ENCODE measurements at regions not wholly inside any gene's neighbourhood (a gene's known extent, or its start where the extent isn't known, plus 50 kb on each side); places are given as distances from the start of the nearest gene placed in this dataset.
"Not testable (repeated sequence)": the region's sequence is repeated elsewhere in the genome, so short reads cannot be mapped to it uniquely, and the experiment has no call there.

DNA sequence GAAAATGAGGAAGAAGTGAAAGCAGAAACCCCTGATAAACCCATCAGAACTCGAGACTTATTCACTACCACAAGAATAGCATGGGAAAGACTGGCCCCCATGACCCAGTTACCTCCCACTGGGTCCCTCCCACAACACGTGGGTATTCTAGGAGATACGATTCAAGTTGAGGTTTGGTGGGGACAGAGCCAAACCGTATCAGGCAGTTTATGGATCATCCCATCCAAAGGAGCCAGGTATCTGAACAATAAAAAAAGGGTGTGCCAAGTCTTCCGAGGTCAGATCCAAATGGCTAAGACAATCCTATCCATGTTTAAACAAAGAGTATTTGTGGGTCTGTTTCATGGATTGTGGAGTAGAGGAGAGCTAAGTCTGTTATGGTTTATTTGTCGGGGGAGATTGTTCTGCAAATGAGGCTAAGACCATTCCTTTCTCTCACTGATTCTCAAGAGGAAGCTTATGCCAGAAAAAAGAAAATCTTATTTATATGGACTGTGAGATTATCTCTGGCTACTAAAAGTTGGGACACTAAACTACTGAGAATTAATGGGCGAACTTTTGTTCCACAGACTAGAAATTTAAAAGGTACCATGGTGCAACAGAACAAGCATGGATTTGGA lies 203.7 kb downstream of the IPMK start:
- DNase-seq (ENCODE audit: low read depth) = peak; percentile 31
- H3K4me3 ChIP-seq (ENCODE audit: low read depth, low read length) = no peak overlapping the region
- TF ChIP-seq, protein P1, sequence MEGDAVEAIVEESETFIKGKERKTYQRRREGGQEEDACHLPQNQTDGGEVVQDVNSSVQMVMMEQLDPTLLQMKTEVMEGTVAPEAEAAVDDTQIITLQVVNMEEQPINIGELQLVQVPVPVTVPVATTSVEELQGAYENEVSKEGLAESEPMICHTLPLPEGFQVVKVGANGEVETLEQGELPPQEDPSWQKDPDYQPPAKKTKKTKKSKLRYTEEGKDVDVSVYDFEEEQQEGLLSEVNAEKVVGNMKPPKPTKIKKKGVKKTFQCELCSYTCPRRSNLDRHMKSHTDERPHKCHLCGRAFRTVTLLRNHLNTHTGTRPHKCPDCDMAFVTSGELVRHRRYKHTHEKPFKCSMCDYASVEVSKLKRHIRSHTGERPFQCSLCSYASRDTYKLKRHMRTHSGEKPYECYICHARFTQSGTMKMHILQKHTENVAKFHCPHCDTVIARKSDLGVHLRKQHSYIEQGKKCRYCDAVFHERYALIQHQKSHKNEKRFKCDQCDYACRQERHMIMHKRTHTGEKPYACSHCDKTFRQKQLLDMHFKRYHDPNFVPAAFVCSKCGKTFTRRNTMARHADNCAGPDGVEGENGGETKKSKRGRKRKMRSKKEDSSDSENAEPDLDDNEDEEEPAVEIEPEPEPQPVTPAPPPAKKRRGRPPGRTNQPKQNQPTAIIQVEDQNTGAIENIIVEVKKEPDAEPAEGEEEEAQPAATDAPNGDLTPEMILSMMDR (conservative IDR thresholded peaks at IDR 0.05; ENCODE audit: low read depth, low read length) = no peak

DNA sequence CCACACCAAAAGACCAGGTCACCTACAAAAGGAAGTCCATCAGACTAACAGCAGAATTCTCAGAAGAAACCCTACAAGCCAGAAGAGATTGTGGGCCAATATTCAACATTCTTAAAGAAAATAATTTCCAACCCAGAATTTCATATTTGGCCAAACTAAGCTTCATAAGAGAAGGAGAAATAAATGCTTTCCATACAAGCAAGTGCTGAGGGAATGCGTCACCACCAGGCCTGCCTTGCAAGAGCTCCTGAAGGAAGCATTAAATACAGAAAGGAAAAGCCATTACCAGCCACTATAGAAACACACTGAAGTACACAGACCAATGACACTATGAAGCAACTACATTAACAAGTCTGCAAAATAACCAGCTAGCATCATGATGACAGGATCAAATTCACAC lies 209.0 kb downstream of the IPMK start:
- not testable (repeated sequence) for H3K4me3 ChIP-seq (ENCODE audit: low read depth, low read length); DNase-seq (ENCODE audit: low read depth)

DNA sequence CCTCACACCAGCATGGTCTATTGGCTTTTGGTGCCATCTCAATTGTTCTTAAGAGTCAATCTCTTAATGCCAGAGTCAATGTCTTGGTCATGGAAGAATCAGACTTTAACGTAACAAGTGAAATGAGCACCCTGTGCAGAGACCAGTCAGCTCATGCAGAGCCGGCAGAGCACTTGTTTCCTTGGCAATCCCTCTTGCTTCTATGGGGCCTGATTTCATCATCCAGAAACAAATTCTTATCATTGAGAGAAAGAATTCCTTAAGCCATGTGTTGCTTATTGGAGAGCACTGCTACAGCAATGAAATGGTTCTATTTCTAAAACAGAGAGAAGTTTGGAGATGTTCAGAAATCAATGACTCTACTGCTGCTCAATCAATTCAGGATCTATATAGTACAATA lies 212.8 kb downstream of the IPMK start:
- TF ChIP-seq, protein P1 (conservative IDR thresholded peaks at IDR 0.05; ENCODE audit: low read depth, low read length) = no peak
- H3K4me3 ChIP-seq (ENCODE audit: low read depth, low read length) = no peak overlapping the region
- peak; percentile 67 for DNase-seq (ENCODE audit: low read depth)

DNA sequence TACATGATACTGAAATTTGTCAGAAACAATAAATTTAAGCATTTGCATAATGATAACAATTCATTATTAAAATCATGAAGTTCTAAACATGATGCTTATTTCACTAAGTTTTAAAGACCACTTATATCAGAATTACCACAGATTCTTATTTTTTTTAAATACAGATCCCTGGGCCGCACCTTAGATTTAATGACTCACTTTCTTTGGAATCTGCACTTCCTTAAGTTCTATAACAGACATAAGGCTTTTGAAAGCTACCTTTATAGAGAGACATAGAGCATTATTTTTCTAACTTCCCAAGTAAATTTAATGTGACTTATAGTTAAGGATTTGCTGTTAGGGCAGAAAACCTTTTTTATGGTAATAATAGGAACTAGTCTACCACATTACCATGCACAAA lies 214.9 kb downstream of the IPMK start:
- H3K4me3 ChIP-seq (ENCODE audit: low read depth, low read length) = no peak overlapping the region
- TF ChIP-seq, protein P1 (conservative IDR thresholded peaks at IDR 0.05; ENCODE audit: low read depth, low read length) = no peak
- DNase-seq (ENCODE audit: low read depth) = no peak

DNA sequence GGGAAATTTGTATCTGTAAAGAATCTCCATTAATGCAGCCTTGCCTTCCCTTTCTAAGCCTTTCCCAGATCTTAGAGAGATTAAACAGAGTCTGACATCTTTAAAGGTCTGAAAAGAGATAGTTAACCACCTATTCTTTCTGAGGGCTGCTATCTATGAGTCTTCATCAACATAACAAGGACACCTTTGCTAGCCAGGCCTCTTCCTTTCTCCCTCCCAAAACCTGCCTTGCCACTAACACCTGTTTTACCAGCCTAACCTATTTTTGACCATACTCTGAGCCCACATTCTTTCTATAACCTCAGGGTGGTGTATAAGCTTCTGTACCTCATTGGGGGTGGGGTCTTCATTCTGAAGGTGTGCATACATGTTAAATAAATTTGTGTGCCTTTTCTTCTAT lies 217.1 kb downstream of the IPMK start:
- TF ChIP-seq, protein P1 (conservative IDR thresholded peaks at IDR 0.05; ENCODE audit: low read depth, low read length) = no peak
- DNase-seq (ENCODE audit: low read depth) = no peak
- H3K4me3 ChIP-seq (ENCODE audit: low read depth, low read length) = no peak overlapping the region

DNA sequence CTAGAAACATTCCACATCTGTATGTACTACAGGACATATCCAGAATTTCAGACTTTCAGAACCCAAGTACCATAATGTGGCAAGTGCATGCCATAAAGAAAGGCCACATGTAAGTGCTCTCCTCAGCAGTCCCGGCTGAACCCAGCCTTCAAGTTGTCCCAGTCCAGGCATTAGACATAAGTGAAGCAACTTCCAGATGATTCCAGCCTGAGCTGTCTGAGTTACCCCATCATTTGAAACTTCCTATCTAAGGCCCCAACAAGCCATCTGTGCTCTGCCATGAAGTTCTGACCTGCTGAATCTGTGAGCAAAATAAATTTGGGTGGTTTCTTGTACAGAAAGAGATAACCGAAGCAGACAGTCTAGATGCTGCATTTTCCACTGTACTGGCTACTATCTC lies 218.8 kb downstream of the IPMK start:
- TF ChIP-seq, protein P1 (conservative IDR thresholded peaks at IDR 0.05; ENCODE audit: low read depth, low read length) = no peak
- DNase-seq (ENCODE audit: low read depth) = no peak
- no peak overlapping the region for H3K4me3 ChIP-seq (ENCODE audit: low read depth, low read length)

DNA sequence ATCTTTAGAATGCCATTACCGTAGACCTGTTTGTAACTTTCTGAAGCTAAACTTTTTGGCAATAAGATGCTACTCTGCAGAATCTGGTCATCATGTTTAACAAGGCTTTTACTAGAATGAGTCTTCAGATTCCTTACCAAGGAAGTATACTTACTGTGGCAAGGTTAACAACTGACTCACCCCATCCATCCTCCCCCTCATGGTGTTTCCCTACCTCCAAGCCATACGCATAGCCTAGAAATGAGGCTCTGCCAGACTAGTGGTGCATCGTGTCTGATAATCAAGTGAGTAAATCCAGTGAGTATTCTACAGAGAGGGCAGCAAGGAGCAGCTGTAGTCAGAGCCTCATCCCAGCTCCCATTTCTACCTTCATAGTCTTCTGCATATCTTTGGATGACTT lies 223.6 kb downstream of the IPMK start:
- TF ChIP-seq, protein P1 (conservative IDR thresholded peaks at IDR 0.05; ENCODE audit: low read depth, low read length) = no peak

More for the DNA sequence above, 223.6 kb downstream of the IPMK start:
- DNase-seq (ENCODE audit: low read depth) = peak; percentile 52
- no peak overlapping the region for H3K4me3 ChIP-seq (ENCODE audit: low read depth, low read length)

Data from choroid plexus epithelial cell (primary cell).